Endothelial cell (in vitro differentiated cells): ENCODE measurements at regions not wholly inside any gene's neighbourhood (a gene's known extent, or its start where the extent isn't known, plus 50 kb on each side); places are given as distances from the start of the nearest gene placed in this dataset.

Experiments
- DNase-seq: peaks from one replicate; pipeline ENCODE4 v3.0.0; 2021; ENCODE audit warnings: low spot score
- H3K27ac Mint-ChIP-seq: one replicate; pipeline ENCODE4 v1.8.0; 2021; ENCODE audit warnings: mixed read lengths, inconsistent platforms; ENCODE audit not compliant: unreplicated experiment
- H3K27me3 Mint-ChIP-seq: one replicate; pipeline ENCODE4 v1.8.0; 2021; ENCODE audit warnings: mild to moderate bottlenecking, moderate library complexity, mixed read lengths, inconsistent platforms; ENCODE audit not compliant: unreplicated experiment
- H3K36me3 Mint-ChIP-seq: one replicate; pipeline ENCODE4 v1.8.0; 2021; ENCODE audit warnings: mild to moderate bottlenecking, low read depth, mixed read lengths, inconsistent platforms; ENCODE audit not compliant: unreplicated experiment
- H3K4me1 Mint-ChIP-seq: one replicate; pipeline ENCODE4 v1.8.0; 2021; ENCODE audit warnings: mild to moderate bottlenecking, mixed read lengths, inconsistent platforms; ENCODE audit not compliant: unreplicated experiment
- H3K4me3 Mint-ChIP-seq: one replicate; pipeline ENCODE4 v1.8.0; 2021; ENCODE audit warnings: mild to moderate bottlenecking, mixed read lengths, inconsistent platforms; ENCODE audit not compliant: unreplicated experiment
- H3K9me3 Mint-ChIP-seq: one replicate; pipeline ENCODE4 v1.8.0; 2021; ENCODE audit warnings: mixed read lengths, inconsistent platforms; ENCODE audit not compliant: unreplicated experiment
- CTCF ChIP-seq: fragments of 200-600 bp; sonication (generic); IDR thresholded peaks from one replicate; pipeline ENCODE4 v1.5.0; 2021; ENCODE audit warnings: antibody characterized with exemption; ENCODE audit not compliant: unreplicated experiment

- no peak for DNase-seq
- no peaks in the 10 kb centered on the region for H3K36me3 Mint-ChIP-seq
- no peak for TF ChIP-seq CTCF
- H3K4me1 Mint-ChIP-seq: no peaks in the 10 kb centered on the region
- H3K27me3 Mint-ChIP-seq: no peaks in the 10 kb centered on the region
- no peak overlapping the region for H3K27ac Mint-ChIP-seq
- H3K4me3 Mint-ChIP-seq: no peak overlapping the region
- H3K9me3 Mint-ChIP-seq: no peaks in the 10 kb centered on the region
Observed at GRCh38 chr2:144679942-144680341, 160.0 kb upstream of the ZEB2 start.

GRCh38 chr2:144678736-144679135 lies 158.8 kb upstream of the ZEB2 start:
- Mint-ChIP-seq H3K9me3 (no peaks in the 10 kb centered on the region), H3K27ac (no peak overlapping the region)
- no peak for DNase-seq

GRCh38 chr2:144675731-144676130 lies 155.8 kb upstream of the ZEB2 start:
- H3K4me1 Mint-ChIP-seq: no peaks in the 10 kb centered on the region
- no peak overlapping the region for H3K4me3 Mint-ChIP-seq
- H3K36me3 Mint-ChIP-seq: no peaks in the 10 kb centered on the region
- H3K27ac Mint-ChIP-seq: no peak overlapping the region
- H3K9me3 Mint-ChIP-seq: no peaks in the 10 kb centered on the region
- H3K27me3 Mint-ChIP-seq: no peaks in the 10 kb centered on the region
- DNase-seq: no peak
- no peak for TF ChIP-seq CTCF

More at GRCh38 chr2:144678736-144679135, 158.8 kb upstream of the ZEB2 start:
- H3K4me1 Mint-ChIP-seq: no peaks in the 10 kb centered on the region
- H3K36me3 Mint-ChIP-seq: no peaks in the 10 kb centered on the region
- no peak overlapping the region for H3K4me3 Mint-ChIP-seq
- no peak for TF ChIP-seq CTCF
- H3K27me3 Mint-ChIP-seq: no peaks in the 10 kb centered on the region

GRCh38 chr2:144675331-144675730 lies 155.4 kb upstream of the ZEB2 start:
- Mint-ChIP-seq H3K27ac (no peak overlapping the region), H3K4me3 (no peak overlapping the region), H3K4me1 (no peaks in the 10 kb centered on the region), H3K27me3 (no peaks in the 10 kb centered on the region), H3K36me3 (no peaks in the 10 kb centered on the region), H3K9me3 (no peaks in the 10 kb centered on the region)
- no peak for DNase-seq
- TF ChIP-seq CTCF: no peak

GRCh38 chr2:144674071-144674470 lies 154.2 kb upstream of the ZEB2 start:
- Mint-ChIP-seq H3K36me3 (no peaks in the 10 kb centered on the region), H3K27me3 (no peaks in the 10 kb centered on the region), H3K27ac (no peak overlapping the region), H3K4me1 (no peaks in the 10 kb centered on the region), H3K4me3 (no peak overlapping the region), H3K9me3 (no peaks in the 10 kb centered on the region)
- DNase-seq: no peak
- TF ChIP-seq CTCF: no peak
